ENCODE measurements at regions not wholly inside any gene's neighbourhood (a gene's known extent, or its start where the extent isn't known, plus 50 kb on each side); places are given as distances from the start of the nearest gene placed in this dataset.
"Not testable (repeated sequence)": the region's sequence is repeated elsewhere in the genome, so short reads cannot be mapped to it uniquely, and the experiment has no call there.

- WGBS (ENCODE audit: insufficient coverage): no CpG with 5 or more reads among the region's 1 CpG
- not testable (repeated sequence) for H3K9me3 ChIP-seq (ENCODE audit: control insufficient read depth, insufficient read depth, low read length); DNase-seq (ENCODE audit: low read depth in 4 of 6, low spot score in 6 of 6); H3K36me3 ChIP-seq (ENCODE audit: control insufficient read depth, insufficient read depth, low read length); H3K27me3 ChIP-seq (ENCODE audit: control insufficient read depth, insufficient read depth, low read length); H3K4me1 ChIP-seq (ENCODE audit: control insufficient read depth, insufficient read depth, low read length); H3K4me3 ChIP-seq (ENCODE audit: low read depth, low read length); H3K27ac ChIP-seq (ENCODE audit: low read depth, low read length)
Measured at GRCh38 chr10:117856426-117856825, 190.3 kb downstream of the RAB11FIP2 start.

- DNase-seq (ENCODE audit: low read depth in 4 of 6, low spot score in 6 of 6): no peak
- Histone ChIP-seq H3K36me3 (ENCODE audit: control insufficient read depth, insufficient read depth, low read length) (no peaks in the 10 kb centered on the region), H3K27ac (ENCODE audit: low read depth, low read length) (no peak overlapping the region), H3K9me3 (ENCODE audit: control insufficient read depth, insufficient read depth, low read length) (no peaks in the 10 kb centered on the region), H3K27me3 (ENCODE audit: control insufficient read depth, insufficient read depth, low read length) (no peaks in the 10 kb centered on the region), H3K4me3 (ENCODE audit: low read depth, low read length) (no peak overlapping the region), H3K4me1 (ENCODE audit: control insufficient read depth, insufficient read depth, low read length) (no peaks in the 10 kb centered on the region)
- 94% methylated on average over 5 of the region's 5 CpGs for WGBS (ENCODE audit: insufficient coverage)
Measured at GRCh38 chr10:117860135-117860534, 186.6 kb downstream of the RAB11FIP2 start.

- no peak overlapping the region for H3K27ac ChIP-seq (ENCODE audit: low read depth, low read length)
- DNase-seq (ENCODE audit: low read depth in 4 of 6, low spot score in 6 of 6): no peak
- H3K9me3 ChIP-seq (ENCODE audit: control insufficient read depth, insufficient read depth, low read length): no peaks in the 10 kb centered on the region
- no peak overlapping the region for H3K4me3 ChIP-seq (ENCODE audit: low read depth, low read length)
- no peaks in the 10 kb centered on the region for H3K36me3 ChIP-seq (ENCODE audit: control insufficient read depth, insufficient read depth, low read length)
- H3K27me3 ChIP-seq (ENCODE audit: control insufficient read depth, insufficient read depth, low read length): no peaks in the 10 kb centered on the region
- H3K4me1 ChIP-seq (ENCODE audit: control insufficient read depth, insufficient read depth, low read length): no peaks in the 10 kb centered on the region
Measured at GRCh38 chr10:117860823-117861222, 185.9 kb downstream of the RAB11FIP2 start.

- no peak for DNase-seq (ENCODE audit: low read depth in 4 of 6, low spot score in 6 of 6)
- no peaks in the 10 kb centered on the region for H3K27me3 ChIP-seq (ENCODE audit: control insufficient read depth, insufficient read depth, low read length)
- no peak overlapping the region for H3K4me3 ChIP-seq (ENCODE audit: low read depth, low read length)
- no peak overlapping the region for H3K27ac ChIP-seq (ENCODE audit: low read depth, low read length)
- no peaks in the 10 kb centered on the region for H3K36me3 ChIP-seq (ENCODE audit: control insufficient read depth, insufficient read depth, low read length)
- no peaks in the 10 kb centered on the region for H3K9me3 ChIP-seq (ENCODE audit: control insufficient read depth, insufficient read depth, low read length)
- no peaks in the 10 kb centered on the region for H3K4me1 ChIP-seq (ENCODE audit: control insufficient read depth, insufficient read depth, low read length)
- WGBS (ENCODE audit: insufficient coverage): 91% methylated on average over 4 of the region's 4 CpGs
Measured at GRCh38 chr10:117861329-117861728, 185.4 kb downstream of the RAB11FIP2 start.

- Histone ChIP-seq H3K36me3 (ENCODE audit: control insufficient read depth, insufficient read depth, low read length) (no peaks in the 10 kb centered on the region), H3K4me1 (ENCODE audit: control insufficient read depth, insufficient read depth, low read length) (no peaks in the 10 kb centered on the region), H3K27me3 (ENCODE audit: control insufficient read depth, insufficient read depth, low read length) (no peaks in the 10 kb centered on the region), H3K9me3 (ENCODE audit: control insufficient read depth, insufficient read depth, low read length) (no peaks in the 10 kb centered on the region), H3K4me3 (ENCODE audit: low read depth, low read length) (no peak overlapping the region), H3K27ac (ENCODE audit: low read depth, low read length) (no peak overlapping the region)
- peak in 1 of 6 donors; percentile 17 for DNase-seq (ENCODE audit: low read depth in 4 of 6, low spot score in 6 of 6)
- WGBS (ENCODE audit: insufficient coverage): no CpG with 5 or more reads among the region's 2 CpGs
Measured at GRCh38 chr10:117863771-117864170, 183.0 kb downstream of the RAB11FIP2 start.

- 95% methylated on average over 3 of the region's 4 CpGs for WGBS (ENCODE audit: insufficient coverage)
- H3K4me1 ChIP-seq (ENCODE audit: control insufficient read depth, insufficient read depth, low read length): no peaks in the 10 kb centered on the region
- no peak for DNase-seq (ENCODE audit: low read depth in 4 of 6, low spot score in 6 of 6)
- H3K27me3 ChIP-seq (ENCODE audit: control insufficient read depth, insufficient read depth, low read length): no peaks in the 10 kb centered on the region
- no peaks in the 10 kb centered on the region for H3K36me3 ChIP-seq (ENCODE audit: control insufficient read depth, insufficient read depth, low read length)
- no peak overlapping the region for H3K27ac ChIP-seq (ENCODE audit: low read depth, low read length)
- no peak overlapping the region for H3K4me3 ChIP-seq (ENCODE audit: low read depth, low read length)
- H3K9me3 ChIP-seq (ENCODE audit: control insufficient read depth, insufficient read depth, low read length): no peaks in the 10 kb centered on the region
Measured at GRCh38 chr10:117865945-117866344, 180.8 kb downstream of the RAB11FIP2 start.

GRCh38 chr10:117868151-117868550, 178.6 kb downstream of the RAB11FIP2 start:
- WGBS (ENCODE audit: insufficient coverage): 75% methylated on average over 4 of the region's 9 CpGs
- no peak overlapping the region for H3K27ac ChIP-seq (ENCODE audit: low read depth, low read length)
- DNase-seq (ENCODE audit: low read depth in 4 of 6, low spot score in 6 of 6): no peak

GRCh38 chr10:117875793-117876192, 170.9 kb downstream of the RAB11FIP2 start:
- H3K36me3 ChIP-seq (ENCODE audit: control insufficient read depth, insufficient read depth, low read length): no peaks in the 10 kb centered on the region
- H3K27me3 ChIP-seq (ENCODE audit: control insufficient read depth, insufficient read depth, low read length): no peaks in the 10 kb centered on the region
- H3K4me3 ChIP-seq (ENCODE audit: low read depth, low read length): no peak overlapping the region
- no peaks in the 10 kb centered on the region for H3K9me3 ChIP-seq (ENCODE audit: control insufficient read depth, insufficient read depth, low read length)
- no CpG with 5 or more reads among the region's 2 CpGs for WGBS (ENCODE audit: insufficient coverage)
- DNase-seq (ENCODE audit: low read depth in 4 of 6, low spot score in 6 of 6): peak in 1 of 6 donors; percentile 48
- H3K4me1 ChIP-seq (ENCODE audit: control insufficient read depth, insufficient read depth, low read length): no peaks in the 10 kb centered on the region
- no peak overlapping the region for H3K27ac ChIP-seq (ENCODE audit: low read depth, low read length)

More at GRCh38 chr10:117868151-117868550, 178.6 kb downstream of the RAB11FIP2 start:
- Histone ChIP-seq H3K36me3 (ENCODE audit: control insufficient read depth, insufficient read depth, low read length) (no peaks in the 10 kb centered on the region), H3K4me1 (ENCODE audit: control insufficient read depth, insufficient read depth, low read length) (no peaks in the 10 kb centered on the region), H3K4me3 (ENCODE audit: low read depth, low read length) (no peak overlapping the region), H3K27me3 (ENCODE audit: control insufficient read depth, insufficient read depth, low read length) (no peaks in the 10 kb centered on the region), H3K9me3 (ENCODE audit: control insufficient read depth, insufficient read depth, low read length) (no peaks in the 10 kb centered on the region)

- H3K4me1 ChIP-seq (ENCODE audit: control insufficient read depth, insufficient read depth, low read length): no peaks in the 10 kb centered on the region
- peak in 1 of 6 donors; percentile 14 for DNase-seq (ENCODE audit: low read depth in 4 of 6, low spot score in 6 of 6)
- H3K4me3 ChIP-seq (ENCODE audit: low read depth, low read length): no peak overlapping the region
- H3K9me3 ChIP-seq (ENCODE audit: control insufficient read depth, insufficient read depth, low read length): no peaks in the 10 kb centered on the region
- H3K27me3 ChIP-seq (ENCODE audit: control insufficient read depth, insufficient read depth, low read length): no peaks in the 10 kb centered on the region
- no peaks in the 10 kb centered on the region for H3K36me3 ChIP-seq (ENCODE audit: control insufficient read depth, insufficient read depth, low read length)
- no CpG with 5 or more reads among the region's 2 CpGs for WGBS (ENCODE audit: insufficient coverage)
- H3K27ac ChIP-seq (ENCODE audit: low read depth, low read length): no peak overlapping the region
Measured at GRCh38 chr10:117876210-117876609, 170.5 kb downstream of the RAB11FIP2 start.

GRCh38 chr10:117878626-117879025, 168.1 kb downstream of the RAB11FIP2 start:
- WGBS (ENCODE audit: insufficient coverage): 76% methylated on average over 5 of the region's 5 CpGs
- Histone ChIP-seq H3K27ac (ENCODE audit: low read depth, low read length) (no peak overlapping the region), H3K27me3 (ENCODE audit: control insufficient read depth, insufficient read depth, low read length) (no peaks in the 10 kb centered on the region), H3K9me3 (ENCODE audit: control insufficient read depth, insufficient read depth, low read length) (no peaks in the 10 kb centered on the region), H3K36me3 (ENCODE audit: control insufficient read depth, insufficient read depth, low read length) (no peaks in the 10 kb centered on the region), H3K4me3 (ENCODE audit: low read depth, low read length) (no peak overlapping the region), H3K4me1 (ENCODE audit: control insufficient read depth, insufficient read depth, low read length) (no peaks in the 10 kb centered on the region)
- no peak for DNase-seq (ENCODE audit: low read depth in 4 of 6, low spot score in 6 of 6)

Measured in spinal cord (tissue), 9 donors.